ENCODE measurements at regions not wholly inside any gene's neighbourhood (a gene's known extent, or its start where the extent isn't known, plus 50 kb on each side); places are given as distances from the start of the nearest gene placed in this dataset.

- TF ChIP-seq EZH2 (IDR thresholded peaks at IDR 0.05; ENCODE audit: insufficient read depth, poor library complexity, severe bottlenecking) (no peak), EZH2phosphoT487 (IDR thresholded peaks at IDR 0.05; ENCODE audit: insufficient read depth, low read depth) (no peak)
Measured at GRCh38 chr13:44171156-44171555, 202.5 kb upstream of the SERP2 start.

Data from GM23248 (cell line).